ENCODE measurements at regions not wholly inside any gene's neighbourhood (a gene's known extent, or its start where the extent isn't known, plus 50 kb on each side); places are given as distances from the start of the nearest gene placed in this dataset.

DNA sequence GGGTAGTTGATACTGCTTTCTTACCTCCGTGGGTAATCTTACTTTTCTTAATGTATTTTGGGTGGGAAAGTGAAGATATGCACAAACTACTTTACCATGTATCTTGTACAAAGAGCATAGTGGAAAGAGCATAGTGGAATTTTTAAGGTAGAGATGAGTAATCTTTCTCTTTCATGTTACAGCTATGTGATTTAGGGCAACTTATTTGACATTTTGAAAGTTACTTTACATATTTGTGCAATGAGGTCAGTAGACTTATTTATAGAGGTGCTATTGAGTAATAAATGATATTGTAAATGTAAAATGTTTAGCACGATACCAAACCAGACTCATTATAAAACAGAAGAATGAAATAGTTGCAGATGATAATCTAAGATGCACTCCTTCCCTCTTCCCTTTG, 351.2 kb downstream of the TRAM1L1 start:
- no peaks in the 10 kb centered on the region for H3K27me3 Mint-ChIP-seq (ENCODE audit: unreplicated experiment)
- no TSS peak for BruUV-seq (replicated peaks)

GRCh38 chr4:116733370-116733769, 352.0 kb downstream of the TRAM1L1 start:
- no peak for DNase-seq
- no peak overlapping the region for H3K4me3 Mint-ChIP-seq (ENCODE audit: low read depth, unreplicated experiment)
- no peak overlapping the region for H3K27ac Mint-ChIP-seq (ENCODE audit: unreplicated experiment)
- TF ChIP-seq CTCF (IDR thresholded peaks at IDR 0.05; ENCODE audit: unreplicated experiment) = no peak
- CTCF ChIA-PET = no interaction called here
- intact Hi-C loops (cut with micrococcal nuclease; ENCODE audit: unreplicated experiment) = no loop called here
- no peaks in the 10 kb centered on the region for H3K4me1 Mint-ChIP-seq (ENCODE audit: low read depth, unreplicated experiment)
- H3K9me3 Mint-ChIP-seq (ENCODE audit: low read depth, unreplicated experiment) = no peaks in the 10 kb centered on the region
- no peaks in the 10 kb centered on the region for H3K36me3 Mint-ChIP-seq (ENCODE audit: insufficient read depth, unreplicated experiment)
- BruUV-seq (replicated peaks) = no TSS peak
- H3K27me3 Mint-ChIP-seq (ENCODE audit: unreplicated experiment) = no peaks in the 10 kb centered on the region

More for the DNA sequence above, 351.2 kb downstream of the TRAM1L1 start:
- DNase-seq = no peak
- no peaks in the 10 kb centered on the region for H3K36me3 Mint-ChIP-seq (ENCODE audit: insufficient read depth, unreplicated experiment)
- TF ChIP-seq CTCF (IDR thresholded peaks at IDR 0.05; ENCODE audit: unreplicated experiment) = no peak
- H3K27ac Mint-ChIP-seq (ENCODE audit: unreplicated experiment) = no peak overlapping the region
- CTCF ChIA-PET = no interaction called here
- no peaks in the 10 kb centered on the region for H3K4me1 Mint-ChIP-seq (ENCODE audit: low read depth, unreplicated experiment)
- intact Hi-C loops (cut with micrococcal nuclease; ENCODE audit: unreplicated experiment) = no loop called here
- H3K9me3 Mint-ChIP-seq (ENCODE audit: low read depth, unreplicated experiment) = no peaks in the 10 kb centered on the region
- no peak overlapping the region for H3K4me3 Mint-ChIP-seq (ENCODE audit: low read depth, unreplicated experiment)

GRCh38 chr4:116726523-116726922, 358.9 kb downstream of the TRAM1L1 start:
- Mint-ChIP-seq H3K36me3 (ENCODE audit: insufficient read depth, unreplicated experiment) (no peaks in the 10 kb centered on the region), H3K27ac (ENCODE audit: unreplicated experiment) (no peak overlapping the region), H3K9me3 (ENCODE audit: low read depth, unreplicated experiment) (no peaks in the 10 kb centered on the region), H3K4me1 (ENCODE audit: low read depth, unreplicated experiment) (no peaks in the 10 kb centered on the region), H3K4me3 (ENCODE audit: low read depth, unreplicated experiment) (no peak overlapping the region), H3K27me3 (ENCODE audit: unreplicated experiment) (no peaks in the 10 kb centered on the region)
- no peak for DNase-seq
- CTCF ChIA-PET = no interaction called here
- BruUV-seq (replicated peaks) = no TSS peak
- TF ChIP-seq CTCF (IDR thresholded peaks at IDR 0.05; ENCODE audit: unreplicated experiment) = no peak
- intact Hi-C loops (cut with micrococcal nuclease; ENCODE audit: unreplicated experiment) = no loop called here

DNA sequence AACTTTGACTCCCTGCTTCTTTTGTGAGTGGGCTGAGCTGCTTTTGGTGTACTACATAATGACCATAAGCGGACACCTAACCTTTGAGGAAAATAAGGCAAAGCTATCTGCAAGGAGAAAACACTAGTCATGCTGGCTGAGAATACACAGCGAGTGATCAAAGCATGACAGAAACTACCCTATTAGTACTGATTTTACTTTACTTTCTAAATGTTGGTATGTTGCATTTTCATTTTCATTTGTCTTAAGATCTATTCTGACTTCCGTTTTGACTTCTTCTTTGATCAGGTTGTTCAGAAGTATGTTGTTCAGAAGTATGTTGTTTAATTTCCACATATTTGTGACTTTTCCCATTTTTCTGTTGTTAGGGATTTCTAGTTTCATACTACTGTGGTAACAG, 361.1 kb downstream of the TRAM1L1 start:
- Mint-ChIP-seq H3K4me1 (ENCODE audit: low read depth, unreplicated experiment) (no peaks in the 10 kb centered on the region), H3K27me3 (ENCODE audit: unreplicated experiment) (no peaks in the 10 kb centered on the region), H3K9me3 (ENCODE audit: low read depth, unreplicated experiment) (no peaks in the 10 kb centered on the region), H3K4me3 (ENCODE audit: low read depth, unreplicated experiment) (no peak overlapping the region), H3K36me3 (ENCODE audit: insufficient read depth, unreplicated experiment) (no peaks in the 10 kb centered on the region), H3K27ac (ENCODE audit: unreplicated experiment) (no peak overlapping the region)
- CTCF ChIA-PET = no interaction called here
- intact Hi-C loops (cut with micrococcal nuclease; ENCODE audit: unreplicated experiment) = no loop called here
- BruUV-seq (replicated peaks) = no TSS peak
- TF ChIP-seq CTCF (IDR thresholded peaks at IDR 0.05; ENCODE audit: unreplicated experiment) = no peak
- no peak for DNase-seq

DNA sequence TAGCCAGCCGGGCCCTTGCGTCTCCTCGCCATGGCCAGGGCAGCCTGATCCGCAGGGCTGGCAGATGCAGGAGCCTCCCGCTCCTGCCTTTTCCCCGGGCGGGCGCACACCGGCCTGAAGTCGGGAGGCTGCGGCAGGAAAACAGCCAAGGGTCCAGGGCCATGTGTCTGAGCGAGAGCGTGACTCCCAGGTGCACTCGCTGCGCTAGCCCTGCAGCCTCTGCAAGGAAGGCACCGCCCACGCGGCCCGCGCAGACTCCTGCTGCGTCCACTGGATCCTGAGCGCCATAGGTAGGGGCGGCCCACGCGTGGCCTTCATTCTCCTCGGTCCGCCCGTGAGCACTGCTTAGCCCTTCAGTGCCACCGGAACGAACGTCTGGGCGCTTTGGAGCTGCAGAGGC, 379.9 kb downstream of the TRAM1L1 start:
- CTCF ChIA-PET = no interaction called here
- H3K27me3 Mint-ChIP-seq (ENCODE audit: unreplicated experiment) = no peaks in the 10 kb centered on the region
- no peak for TF ChIP-seq CTCF (IDR thresholded peaks at IDR 0.05; ENCODE audit: unreplicated experiment)

More for the DNA sequence above, 379.9 kb downstream of the TRAM1L1 start:
- BruUV-seq (replicated peaks) = no TSS peak
- H3K4me1 Mint-ChIP-seq (ENCODE audit: low read depth, unreplicated experiment) = no peaks in the 10 kb centered on the region
- H3K9me3 Mint-ChIP-seq (ENCODE audit: low read depth, unreplicated experiment) = no peaks in the 10 kb centered on the region
- H3K4me3 Mint-ChIP-seq (ENCODE audit: low read depth, unreplicated experiment) = no peak overlapping the region
- no peak overlapping the region for H3K27ac Mint-ChIP-seq (ENCODE audit: unreplicated experiment)
- no peaks in the 10 kb centered on the region for H3K36me3 Mint-ChIP-seq (ENCODE audit: insufficient read depth, unreplicated experiment)
- intact Hi-C loops (cut with micrococcal nuclease; ENCODE audit: unreplicated experiment) = no loop called here
- DNase-seq = no peak
